ENCODE measurements at regions not wholly inside any gene's neighbourhood (a gene's known extent, or its start where the extent isn't known, plus 50 kb on each side); places are given as distances from the start of the nearest gene placed in this dataset.

GRCh38 chr13:105991622-105992277, 543.7 kb downstream of the EFNB2 start:
- no peak overlapping the region for H3K27ac ChIP-seq (ENCODE audit: low read depth in 1 of 3, low read length in 2 of 3)
- H3K4me1 ChIP-seq (ENCODE audit: control insufficient read depth in 3 of 3, insufficient read depth in 2 of 3, low read depth in 1 of 3, low read length in 2 of 3), result no peaks in the 10 kb centered on the region

GRCh38 chr13:105991131-105991530, 544.3 kb downstream of the EFNB2 start:
- no peak overlapping the region for H3K4me3 ChIP-seq (ENCODE audit: low read depth in 1 of 3, low read length in 3 of 3)
- FAIRE-seq, result no peak
- H3K9me3 ChIP-seq (ENCODE audit: control insufficient read depth in 2 of 2, insufficient read depth in 1 of 2, low read depth in 1 of 2, low read length in 1 of 2), result no peaks in the 10 kb centered on the region
- 56 to 83% (median 58%) methylated on average over 1 of the region's 1 CpG for WGBS, 3 donors
- H3K4me1 ChIP-seq (ENCODE audit: control insufficient read depth in 3 of 3, insufficient read depth in 2 of 3, low read depth in 1 of 3, low read length in 2 of 3), result no peaks in the 10 kb centered on the region
- DNase-seq, result no peak
- H3K27me3 ChIP-seq (ENCODE audit: control insufficient read depth in 3 of 3, insufficient read depth in 3 of 3, low read length in 3 of 3), result no peaks in the 10 kb centered on the region
- no peaks in the 10 kb centered on the region for H3K36me3 ChIP-seq (ENCODE audit: control insufficient read depth in 3 of 3, insufficient read depth in 2 of 3, low read depth in 1 of 3, low read length in 3 of 3)
- H3K27ac ChIP-seq (ENCODE audit: low read depth in 1 of 3, low read length in 2 of 3), result no peak overlapping the region

More at GRCh38 chr13:105991622-105992277, 543.7 kb downstream of the EFNB2 start:
- Histone ChIP-seq H3K36me3 (ENCODE audit: control insufficient read depth in 3 of 3, insufficient read depth in 2 of 3, low read depth in 1 of 3, low read length in 3 of 3) (no peaks in the 10 kb centered on the region), H3K9me3 (ENCODE audit: control insufficient read depth in 2 of 2, insufficient read depth in 1 of 2, low read depth in 1 of 2, low read length in 1 of 2) (no peaks in the 10 kb centered on the region), H3K4me3 (ENCODE audit: low read depth in 1 of 3, low read length in 3 of 3) (no peak overlapping the region), H3K27me3 (ENCODE audit: control insufficient read depth in 3 of 3, insufficient read depth in 3 of 3, low read length in 3 of 3) (no peaks in the 10 kb centered on the region)
- no peak for FAIRE-seq
- WGBS, 3 donors, result 57 to 77% (median 59%) methylated on average over 4 of the region's 4 CpGs
- peak in 1 of 2 donors; percentile 3 for DNase-seq

GRCh38 chr13:105990256-105990958, 545.1 kb downstream of the EFNB2 start:
- no peak for FAIRE-seq
- no peak overlapping the region for H3K27ac ChIP-seq (ENCODE audit: low read depth in 1 of 3, low read length in 2 of 3)
- no peaks in the 10 kb centered on the region for H3K36me3 ChIP-seq (ENCODE audit: control insufficient read depth in 3 of 3, insufficient read depth in 2 of 3, low read depth in 1 of 3, low read length in 3 of 3)
- no peaks in the 10 kb centered on the region for H3K27me3 ChIP-seq (ENCODE audit: control insufficient read depth in 3 of 3, insufficient read depth in 3 of 3, low read length in 3 of 3)
- no peak for DNase-seq
- no peak overlapping the region for H3K4me3 ChIP-seq (ENCODE audit: low read depth in 1 of 3, low read length in 3 of 3)
- no peaks in the 10 kb centered on the region for H3K9me3 ChIP-seq (ENCODE audit: control insufficient read depth in 2 of 2, insufficient read depth in 1 of 2, low read depth in 1 of 2, low read length in 1 of 2)
- 73 to 77% (median 75%) methylated on average over 4 of the region's 4 CpGs for whole genome bisulfite sequencing, 3 donors
- H3K4me1 ChIP-seq (ENCODE audit: control insufficient read depth in 3 of 3, insufficient read depth in 2 of 3, low read depth in 1 of 3, low read length in 2 of 3), result no peaks in the 10 kb centered on the region

- Histone ChIP-seq H3K36me3 (ENCODE audit: control insufficient read depth in 3 of 3, insufficient read depth in 2 of 3, low read depth in 1 of 3, low read length in 3 of 3) (no peaks in the 10 kb centered on the region), H3K27ac (ENCODE audit: low read depth in 1 of 3, low read length in 2 of 3) (no peak overlapping the region), H3K27me3 (ENCODE audit: control insufficient read depth in 3 of 3, insufficient read depth in 3 of 3, low read length in 3 of 3) (no peaks in the 10 kb centered on the region), H3K4me1 (ENCODE audit: control insufficient read depth in 3 of 3, insufficient read depth in 2 of 3, low read depth in 1 of 3, low read length in 2 of 3) (peaks cover 0 to 3% (median 0%) of the 10 kb centered on the region in 3 donors), H3K4me3 (ENCODE audit: low read depth in 1 of 3, low read length in 3 of 3) (no peak overlapping the region), H3K9me3 (ENCODE audit: control insufficient read depth in 2 of 2, insufficient read depth in 1 of 2, low read depth in 1 of 2, low read length in 1 of 2) (no peaks in the 10 kb centered on the region)
- 79 to 84% (median 83%) methylated on average over 11 of the region's 11 CpGs for whole genome bisulfite sequencing, 3 donors
- DNase-seq (no peak), FAIRE-seq (no peak)
Observed at GRCh38 chr13:105984646-105985045, 550.8 kb downstream of the EFNB2 start.

- DNase-seq, result no peak
- no peak overlapping the region for H3K4me3 ChIP-seq (ENCODE audit: low read depth in 1 of 3, low read length in 3 of 3)
- no peak for FAIRE-seq
- 87 to 93% (median 92%) methylated on average over 3 of the region's 3 CpGs for WGBS, 3 donors
- H3K9me3 ChIP-seq (ENCODE audit: control insufficient read depth in 2 of 2, insufficient read depth in 1 of 2, low read depth in 1 of 2, low read length in 1 of 2), result no peaks in the 10 kb centered on the region
- H3K27ac ChIP-seq (ENCODE audit: low read depth in 1 of 3, low read length in 2 of 3), result no peak overlapping the region
- no peaks in the 10 kb centered on the region for H3K27me3 ChIP-seq (ENCODE audit: control insufficient read depth in 3 of 3, insufficient read depth in 3 of 3, low read length in 3 of 3)
- no peaks in the 10 kb centered on the region for H3K36me3 ChIP-seq (ENCODE audit: control insufficient read depth in 3 of 3, insufficient read depth in 2 of 3, low read depth in 1 of 3, low read length in 3 of 3)
- H3K4me1 ChIP-seq (ENCODE audit: control insufficient read depth in 3 of 3, insufficient read depth in 2 of 3, low read depth in 1 of 3, low read length in 2 of 3), result peaks cover 0 to 3% (median 0%) of the 10 kb centered on the region in 3 donors
Observed at GRCh38 chr13:105984236-105984635, 551.2 kb downstream of the EFNB2 start.

- no peaks in the 10 kb centered on the region for H3K36me3 ChIP-seq (ENCODE audit: control insufficient read depth in 3 of 3, insufficient read depth in 2 of 3, low read depth in 1 of 3, low read length in 3 of 3)
- H3K4me3 ChIP-seq (ENCODE audit: low read depth in 1 of 3, low read length in 3 of 3), result no peak overlapping the region
- DNase-seq (no peak), FAIRE-seq (no peak)
- H3K4me1 ChIP-seq (ENCODE audit: control insufficient read depth in 3 of 3, insufficient read depth in 2 of 3, low read depth in 1 of 3, low read length in 2 of 3), result peaks cover 0 to 10% (median 0%) of the 10 kb centered on the region in 3 donors
- H3K27me3 ChIP-seq (ENCODE audit: control insufficient read depth in 3 of 3, insufficient read depth in 3 of 3, low read length in 3 of 3), result no peaks in the 10 kb centered on the region
- 76 to 81% (median 80%) methylated on average over 11 of the region's 11 CpGs for WGBS, 3 donors
- no peaks in the 10 kb centered on the region for H3K9me3 ChIP-seq (ENCODE audit: control insufficient read depth in 2 of 2, insufficient read depth in 1 of 2, low read depth in 1 of 2, low read length in 1 of 2)
- H3K27ac ChIP-seq (ENCODE audit: low read depth in 1 of 3, low read length in 2 of 3), result no peak overlapping the region
Observed at GRCh38 chr13:105982219-105982930, 553.1 kb downstream of the EFNB2 start.

GRCh38 chr13:105979131-105980011, 556.1 kb downstream of the EFNB2 start:
- FAIRE-seq (no peak), DNase-seq (peak; percentile 45 to 76)
- no peaks in the 10 kb centered on the region for H3K36me3 ChIP-seq (ENCODE audit: control insufficient read depth in 3 of 3, insufficient read depth in 2 of 3, low read depth in 1 of 3, low read length in 3 of 3)
- no peaks in the 10 kb centered on the region for H3K9me3 ChIP-seq (ENCODE audit: control insufficient read depth in 2 of 2, insufficient read depth in 1 of 2, low read depth in 1 of 2, low read length in 1 of 2)
- peaks cover 0 to 10% (median 0%) of the 10 kb centered on the region in 3 donors for H3K4me1 ChIP-seq (ENCODE audit: control insufficient read depth in 3 of 3, insufficient read depth in 2 of 3, low read depth in 1 of 3, low read length in 2 of 3)
- H3K27ac ChIP-seq (ENCODE audit: low read depth in 1 of 3, low read length in 2 of 3), result peak overlapping the region in 1 of 3 donors; percentile 3
- H3K4me3 ChIP-seq (ENCODE audit: low read depth in 1 of 3, low read length in 3 of 3), result no peak overlapping the region
- H3K27me3 ChIP-seq (ENCODE audit: control insufficient read depth in 3 of 3, insufficient read depth in 3 of 3, low read length in 3 of 3), result no peaks in the 10 kb centered on the region
- WGBS, 3 donors, result 32 to 61% (median 38%) methylated on average over 12 of the region's 12 CpGs

- no peaks in the 10 kb centered on the region for H3K36me3 ChIP-seq (ENCODE audit: control insufficient read depth in 3 of 3, insufficient read depth in 2 of 3, low read depth in 1 of 3, low read length in 3 of 3)
- WGBS, 3 donors, result 80 to 100% (median 83%) methylated on average over 1 of the region's 1 CpG
- peak; percentile 33 for FAIRE-seq
- no peak overlapping the region for H3K27ac ChIP-seq (ENCODE audit: low read depth in 1 of 3, low read length in 2 of 3)
- no peak for DNase-seq
- peaks cover 0 to 1% of the 10 kb centered on the region in 2 donors for H3K9me3 ChIP-seq (ENCODE audit: control insufficient read depth in 2 of 2, insufficient read depth in 1 of 2, low read depth in 1 of 2, low read length in 1 of 2)
- no peak overlapping the region for H3K4me3 ChIP-seq (ENCODE audit: low read depth in 1 of 3, low read length in 3 of 3)
- no peaks in the 10 kb centered on the region for H3K27me3 ChIP-seq (ENCODE audit: control insufficient read depth in 3 of 3, insufficient read depth in 3 of 3, low read length in 3 of 3)
- H3K4me1 ChIP-seq (ENCODE audit: control insufficient read depth in 3 of 3, insufficient read depth in 2 of 3, low read depth in 1 of 3, low read length in 2 of 3), result peaks cover 0 to 17% (median 5%) of the 10 kb centered on the region in 3 donors
Observed at GRCh38 chr13:105974380-105974779, 561.1 kb downstream of the EFNB2 start.
